OCI-LY3 (cell line): ENCODE measurements at regions not wholly inside any gene's neighbourhood (a gene's known extent, or its start where the extent isn't known, plus 50 kb on each side); places are given as distances from the start of the nearest gene placed in this dataset.

ENCODE experiments used
- CTCF ChIP-seq: fragments of 200-600, 300-600 bp; sonication (generic); IDR thresholded peaks from 2 replicates; pipeline ENCODE4 v1.5.1; 2014; ENCODE audit warnings: antibody characterized with exemption, low read length, low read depth
- EZH2phosphoT487 ChIP-seq: fragments of 200-600 bp; shearing (Covaris generic); IDR thresholded peaks from 2 replicates; pipeline ENCODE4 v1.6.1; 2018; ENCODE audit warnings: antibody characterized with exemption, mixed run types, low read depth

GRCh38 chr16:86364653-86365380 lies 145.5 kb upstream of the FOXF1 start:
- TF ChIP-seq CTCF (no peak), EZH2phosphoT487 (no peak)
